ENCODE measurements at regions not wholly inside any gene's neighbourhood (a gene's known extent, or its start where the extent isn't known, plus 50 kb on each side); places are given as distances from the start of the nearest gene placed in this dataset.

DNA sequence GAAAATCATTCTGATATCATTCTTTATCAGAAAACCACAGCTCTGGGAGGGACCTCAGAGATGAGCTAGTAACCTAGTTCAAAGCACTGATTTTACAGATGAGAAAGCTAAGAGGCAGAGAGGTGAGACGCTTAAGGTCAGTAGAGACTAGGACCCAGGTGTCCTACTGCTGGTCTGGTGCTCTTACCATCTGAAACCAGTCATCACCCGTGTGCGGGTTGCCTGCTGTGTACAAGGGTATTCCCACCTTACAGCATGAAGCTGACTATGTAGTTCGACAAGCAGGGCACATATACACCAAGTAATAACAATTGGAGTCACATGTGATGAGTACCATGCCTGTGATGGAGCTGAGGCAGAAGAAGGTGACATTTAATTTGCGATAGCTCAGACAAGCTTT lies 133.7 kb downstream of the ADAMTS15 start:
- H3K4me1 ChIP-seq (ENCODE audit: control insufficient read depth, extremely low read depth, insufficient read depth, low read length), result peaks cover 42% of the 10 kb centered on the region
- dilution Hi-C loops (cut with MboI; ENCODE audit: extremely low pct_ligation_motif_present, low sequenced_read_pairs), result no loop called here
- DNase-seq (ENCODE audit: low read depth, low spot score) (no peak), FAIRE-seq (no peak)
- no peaks in the 10 kb centered on the region for H3K79me2 ChIP-seq (ENCODE audit: control insufficient read depth, insufficient read depth, low read length)
- H2AFZ ChIP-seq (ENCODE audit: control insufficient read depth, low read length), result peak overlapping the region; percentile 7
- TF ChIP-seq EZH2 (IDR thresholded peaks at IDR 0.05; ENCODE audit: low read length), result no peak
- TF ChIP-seq, protein P1, sequence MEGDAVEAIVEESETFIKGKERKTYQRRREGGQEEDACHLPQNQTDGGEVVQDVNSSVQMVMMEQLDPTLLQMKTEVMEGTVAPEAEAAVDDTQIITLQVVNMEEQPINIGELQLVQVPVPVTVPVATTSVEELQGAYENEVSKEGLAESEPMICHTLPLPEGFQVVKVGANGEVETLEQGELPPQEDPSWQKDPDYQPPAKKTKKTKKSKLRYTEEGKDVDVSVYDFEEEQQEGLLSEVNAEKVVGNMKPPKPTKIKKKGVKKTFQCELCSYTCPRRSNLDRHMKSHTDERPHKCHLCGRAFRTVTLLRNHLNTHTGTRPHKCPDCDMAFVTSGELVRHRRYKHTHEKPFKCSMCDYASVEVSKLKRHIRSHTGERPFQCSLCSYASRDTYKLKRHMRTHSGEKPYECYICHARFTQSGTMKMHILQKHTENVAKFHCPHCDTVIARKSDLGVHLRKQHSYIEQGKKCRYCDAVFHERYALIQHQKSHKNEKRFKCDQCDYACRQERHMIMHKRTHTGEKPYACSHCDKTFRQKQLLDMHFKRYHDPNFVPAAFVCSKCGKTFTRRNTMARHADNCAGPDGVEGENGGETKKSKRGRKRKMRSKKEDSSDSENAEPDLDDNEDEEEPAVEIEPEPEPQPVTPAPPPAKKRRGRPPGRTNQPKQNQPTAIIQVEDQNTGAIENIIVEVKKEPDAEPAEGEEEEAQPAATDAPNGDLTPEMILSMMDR (optimal IDR thresholded peaks at IDR 0.05 in 1 of 3, IDR thresholded peaks at IDR 0.05 in 1 of 3, conservative IDR thresholded peaks at IDR 0.05 in 1 of 3; ENCODE audit: extremely low read depth in 1 of 3, insufficient read depth in 2 of 3, low read length in 3 of 3), result no peak
- no peak overlapping the region for H3K4me2 ChIP-seq (ENCODE audit: control insufficient read depth, extremely low read depth, insufficient read depth, low read depth, low read length)
- peak overlapping the region; percentile 98 for H3K27ac ChIP-seq (ENCODE audit: control insufficient read depth, insufficient read depth, low read length)
- H3K27me3 ChIP-seq (ENCODE audit: control insufficient read depth, extremely low read depth, insufficient read depth, low read length), result no peaks in the 10 kb centered on the region
- H3K36me3 ChIP-seq (ENCODE audit: control insufficient read depth in 2 of 2, extremely low read depth in 1 of 2, insufficient read depth in 2 of 2, low read length in 2 of 2), result no peaks in the 10 kb centered on the region
- no peak overlapping the region for H3K4me3 ChIP-seq (ENCODE audit: control insufficient read depth in 2 of 3, extremely low read depth in 1 of 3, insufficient read depth in 2 of 3, low read depth in 1 of 3, low read length in 3 of 3)
- peaks cover 1% of the 10 kb centered on the region for H3K9me3 ChIP-seq (ENCODE audit: control insufficient read depth, low read depth, low read length)
- H3K9me1 ChIP-seq (ENCODE audit: control insufficient read depth, extremely low read depth, insufficient read depth, low read length), result no peaks in the 10 kb centered on the region
- no peak overlapping the region for H3K9ac ChIP-seq (ENCODE audit: control insufficient read depth, extremely low read depth, insufficient read depth, low read length)
- H4K20me1 ChIP-seq (ENCODE audit: control insufficient read depth, extremely low read depth, insufficient read depth, low read length), result no peaks in the 10 kb centered on the region

- Histone ChIP-seq H3K4me1 (ENCODE audit: control insufficient read depth, extremely low read depth, insufficient read depth, low read length) (peaks cover 42% of the 10 kb centered on the region), H3K9me3 (ENCODE audit: control insufficient read depth, low read depth, low read length) (peaks cover 3% of the 10 kb centered on the region), H3K9me1 (ENCODE audit: control insufficient read depth, extremely low read depth, insufficient read depth, low read length) (no peaks in the 10 kb centered on the region), H3K27ac (ENCODE audit: control insufficient read depth, insufficient read depth, low read length) (no peak overlapping the region), H3K4me2 (ENCODE audit: control insufficient read depth, extremely low read depth, insufficient read depth, low read depth, low read length) (no peak overlapping the region), H2AFZ (ENCODE audit: control insufficient read depth, low read length) (no peak overlapping the region), H3K27me3 (ENCODE audit: control insufficient read depth, extremely low read depth, insufficient read depth, low read length) (no peaks in the 10 kb centered on the region), H3K36me3 (ENCODE audit: control insufficient read depth in 2 of 2, extremely low read depth in 1 of 2, insufficient read depth in 2 of 2, low read length in 2 of 2) (no peaks in the 10 kb centered on the region), H3K9ac (ENCODE audit: control insufficient read depth, extremely low read depth, insufficient read depth, low read length) (no peak overlapping the region), H3K4me3 (ENCODE audit: control insufficient read depth in 2 of 3, extremely low read depth in 1 of 3, insufficient read depth in 2 of 3, low read depth in 1 of 3, low read length in 3 of 3) (no peak overlapping the region), H3K79me2 (ENCODE audit: control insufficient read depth, insufficient read depth, low read length) (no peaks in the 10 kb centered on the region), H4K20me1 (ENCODE audit: control insufficient read depth, extremely low read depth, insufficient read depth, low read length) (no peaks in the 10 kb centered on the region)
- FAIRE-seq (peak; percentile 64), DNase-seq (ENCODE audit: low read depth, low spot score) (no peak)
- TF ChIP-seq, protein P1 (optimal IDR thresholded peaks at IDR 0.05 in 1 of 3, IDR thresholded peaks at IDR 0.05 in 1 of 3, conservative IDR thresholded peaks at IDR 0.05 in 1 of 3; ENCODE audit: extremely low read depth in 1 of 3, insufficient read depth in 2 of 3, low read length in 3 of 3), result no peak
- TF ChIP-seq EZH2 (IDR thresholded peaks at IDR 0.05; ENCODE audit: low read length), result no peak
- dilution Hi-C loops (cut with MboI; ENCODE audit: extremely low pct_ligation_motif_present, low sequenced_read_pairs), result no loop called here
These were observed 134.5 kb downstream of the ADAMTS15 start for GRCh38 chr11:130582981-130583380.
